Type B pancreatic cell (in vitro differentiated cells): ENCODE measurements at regions not wholly inside any gene's neighbourhood (a gene's known extent, or its start where the extent isn't known, plus 50 kb on each side); places are given as distances from the start of the nearest gene placed in this dataset.

ENCODE experiments used
- DNase-seq: peaks from one replicate; pipeline ENCODE4 v3.0.0; 2021; ENCODE audit warnings: mixed read lengths; ENCODE audit not compliant: unreplicated experiment; ENCODE audit errors: extremely low spot score
- H3K27ac Mint-ChIP-seq: 2 replicates; pipeline ENCODE4 v1.8.0; 2021; ENCODE audit warnings: mild to moderate bottlenecking, mixed read lengths
- H3K27me3 Mint-ChIP-seq: 2 replicates; pipeline ENCODE4 v1.8.0; 2021; ENCODE audit warnings: mixed read lengths
- H3K36me3 Mint-ChIP-seq: 2 replicates; pipeline ENCODE4 v1.8.0; 2021; ENCODE audit warnings: mixed read lengths
- H3K4me1 Mint-ChIP-seq: one replicate; pipeline ENCODE4 v1.8.0; 2021; ENCODE audit warnings: mixed read lengths; ENCODE audit not compliant: unreplicated experiment
- H3K4me3 Mint-ChIP-seq: 2 replicates; pipeline ENCODE4 v1.8.0; 2021; ENCODE audit warnings: mild to moderate bottlenecking, mixed read lengths
- H3K9me3 Mint-ChIP-seq: 2 replicates; pipeline ENCODE4 v1.8.0; 2021; ENCODE audit warnings: mixed read lengths
- CTCF ChIP-seq: fragments of 200-600 bp; sonication (generic); conservative IDR thresholded peaks from 2 replicates; pipeline ENCODE4 v1.5.0; 2021; ENCODE audit warnings: antibody characterized with exemption, mild to moderate bottlenecking

DNA sequence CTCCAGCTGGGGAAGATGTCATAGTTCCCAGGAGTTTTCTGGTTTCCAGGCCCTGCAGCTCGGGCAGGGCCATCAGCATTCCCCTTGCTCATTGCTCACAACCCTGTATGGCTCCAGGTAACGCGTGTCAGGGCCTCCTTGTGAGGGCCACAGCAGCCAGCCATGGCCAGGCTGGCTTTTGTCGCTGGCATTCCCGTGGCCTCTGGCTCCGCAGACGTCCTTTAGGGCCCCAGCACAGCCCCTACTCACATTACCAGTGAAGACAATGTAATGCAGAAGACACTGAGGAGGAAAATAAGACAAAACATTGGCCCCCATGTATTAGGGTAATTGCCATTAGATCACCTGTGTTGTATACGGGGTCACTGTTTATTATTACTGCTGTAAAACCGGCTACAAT is 1799.0 kb downstream of the TP53TG3F start:
- H3K27ac Mint-ChIP-seq, result no peak overlapping the region
- H3K9me3 Mint-ChIP-seq, result peaks cover 7% of the 10 kb centered on the region
- no peak overlapping the region for H3K4me3 Mint-ChIP-seq
- H3K27me3 Mint-ChIP-seq, result no peaks in the 10 kb centered on the region
- no peaks in the 10 kb centered on the region for H3K4me1 Mint-ChIP-seq
- no peak for DNase-seq
- H3K36me3 Mint-ChIP-seq, result no peaks in the 10 kb centered on the region
- TF ChIP-seq CTCF, result no peak

DNA sequence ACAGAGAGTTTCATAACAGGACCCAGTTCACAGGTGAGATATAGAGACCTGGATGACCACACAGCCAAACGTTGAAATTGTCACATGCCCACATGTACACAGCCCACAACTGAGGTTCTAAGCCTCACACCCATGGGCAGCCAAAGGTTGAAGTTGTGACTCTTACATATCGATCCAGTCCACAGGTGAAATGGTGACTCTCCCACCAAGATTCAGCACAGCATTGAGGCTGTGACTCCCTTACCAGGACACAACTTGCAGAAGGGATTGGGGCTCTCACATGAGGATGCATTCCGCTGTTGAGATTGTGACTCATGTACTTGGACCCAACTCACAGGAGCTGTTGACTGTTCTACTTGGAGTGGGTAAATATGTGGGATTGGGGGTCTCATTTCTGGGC is 1836.4 kb downstream of the TP53TG3F start:
- H3K36me3 Mint-ChIP-seq, result no peaks in the 10 kb centered on the region
- TF ChIP-seq CTCF, result no peak
- no peaks in the 10 kb centered on the region for H3K9me3 Mint-ChIP-seq
- H3K4me1 Mint-ChIP-seq, result no peaks in the 10 kb centered on the region
- no peaks in the 10 kb centered on the region for H3K27me3 Mint-ChIP-seq
- H3K27ac Mint-ChIP-seq, result no peak overlapping the region
- DNase-seq, result no peak
- H3K4me3 Mint-ChIP-seq, result no peak overlapping the region

DNA sequence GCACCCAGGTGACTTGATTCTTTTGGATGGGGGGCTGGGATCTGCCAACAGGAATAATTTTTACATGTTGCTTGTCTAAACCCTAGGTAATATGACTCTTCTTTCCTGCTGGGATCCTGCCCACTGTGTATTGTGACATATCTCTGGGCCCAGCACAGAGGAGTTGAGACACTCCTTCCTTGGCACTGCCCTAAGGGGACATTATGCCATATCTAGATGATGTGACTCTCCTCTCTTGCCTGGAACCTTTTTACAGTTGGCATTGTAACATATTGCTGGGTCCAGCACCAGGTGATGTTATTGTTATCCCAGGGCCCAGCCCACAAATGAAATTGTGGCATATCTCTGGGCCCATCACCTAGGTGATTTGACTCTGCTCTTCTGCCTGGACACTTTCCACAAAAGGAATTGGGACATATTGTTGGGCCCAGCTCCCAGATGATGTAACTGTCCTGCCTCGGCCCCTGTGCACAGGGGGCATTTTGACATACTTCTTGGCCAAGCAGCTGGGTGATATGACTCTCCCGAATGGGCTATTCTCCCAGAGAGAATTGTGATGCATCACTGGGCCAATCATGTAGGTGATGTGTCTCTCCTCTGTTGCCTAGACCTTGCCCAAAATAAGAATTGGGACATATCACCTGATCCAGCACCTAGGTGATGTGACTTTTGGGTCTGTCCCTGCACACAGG is 1837.7 kb downstream of the TP53TG3F start:
- no peak overlapping the region for H3K27ac Mint-ChIP-seq

DNA sequence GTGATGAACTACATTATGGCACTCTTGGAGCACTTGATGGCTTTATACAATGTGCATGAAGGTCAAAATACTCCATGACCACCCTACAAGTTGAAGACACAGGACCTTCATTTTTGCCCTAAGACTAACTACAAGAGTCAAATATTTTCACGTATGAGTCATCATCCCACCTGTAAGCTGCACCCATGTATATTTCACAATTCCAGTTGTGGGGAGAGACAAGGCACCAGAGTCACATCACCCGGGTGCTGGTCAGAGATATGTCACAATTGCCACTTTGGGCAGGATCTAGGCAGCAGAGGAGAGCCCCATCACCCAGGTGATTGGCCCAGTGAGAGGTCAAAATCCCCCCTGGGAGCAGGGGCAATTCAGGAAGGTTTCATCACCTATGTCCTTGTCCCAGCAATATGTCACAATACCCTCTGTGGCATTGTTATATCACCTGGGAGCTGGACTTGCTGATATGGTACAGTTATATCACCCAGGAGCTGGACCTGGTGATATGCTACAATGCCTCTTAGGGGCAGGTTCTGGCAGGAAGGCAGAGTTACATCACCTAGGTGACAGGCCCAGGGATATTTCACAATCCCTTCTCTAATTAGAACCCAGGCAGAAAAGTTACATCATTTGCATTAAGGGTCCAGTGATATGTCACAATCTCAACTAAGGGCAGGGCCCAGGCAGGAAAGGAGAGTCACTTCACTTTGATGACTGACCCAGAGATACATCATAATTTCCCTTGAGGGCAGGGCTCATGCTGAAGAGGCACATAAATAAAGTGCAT is 1839.2 kb downstream of the TP53TG3F start:
- Mint-ChIP-seq H3K4me3 (no peak overlapping the region), H3K9me3 (peaks cover 2% of the 10 kb centered on the region), H3K27me3 (no peaks in the 10 kb centered on the region), H3K4me1 (no peaks in the 10 kb centered on the region), H3K27ac (no peak overlapping the region), H3K36me3 (no peaks in the 10 kb centered on the region)
- no peak for DNase-seq
- TF ChIP-seq CTCF, result no peak

More for the DNA sequence above, 1837.7 kb downstream of the TP53TG3F start:
- H3K4me1 Mint-ChIP-seq, result no peaks in the 10 kb centered on the region
- no peak for TF ChIP-seq CTCF
- no peak for DNase-seq
- no peaks in the 10 kb centered on the region for H3K9me3 Mint-ChIP-seq
- H3K4me3 Mint-ChIP-seq, result no peak overlapping the region
- no peaks in the 10 kb centered on the region for H3K27me3 Mint-ChIP-seq
- H3K36me3 Mint-ChIP-seq, result no peaks in the 10 kb centered on the region

- Mint-ChIP-seq H3K36me3 (no peaks in the 10 kb centered on the region), H3K4me3 (no peak overlapping the region), H3K27me3 (no peaks in the 10 kb centered on the region), H3K9me3 (peaks cover 9% of the 10 kb centered on the region), H3K4me1 (no peaks in the 10 kb centered on the region), H3K27ac (no peak overlapping the region)
- DNase-seq, result no peak
- no peak for TF ChIP-seq CTCF
Measured at GRCh38 chr16:35302859-35303258, 1843.4 kb downstream of the TP53TG3F start.
